ENCODE measurements at regions not wholly inside any gene's neighbourhood (a gene's known extent, or its start where the extent isn't known, plus 50 kb on each side); places are given as distances from the start of the nearest gene placed in this dataset.
A peak's percentile ranks its signal among the peaks of the same experiment; 100 is the strongest.

GRCh38 chr9:107119735-107120134 is 163.3 kb upstream of the RAD23B start:
- DNase-seq = no peak

- no peak for DNase-seq
Observed at GRCh38 chr9:107123389-107123788, 159.7 kb upstream of the RAD23B start.

- no peak for DNase-seq
Observed at GRCh38 chr9:107127608-107128007, 155.5 kb upstream of the RAD23B start.

- no peak for DNase-seq
Observed at GRCh38 chr9:107131108-107131799, 151.8 kb upstream of the RAD23B start.

DNA sequence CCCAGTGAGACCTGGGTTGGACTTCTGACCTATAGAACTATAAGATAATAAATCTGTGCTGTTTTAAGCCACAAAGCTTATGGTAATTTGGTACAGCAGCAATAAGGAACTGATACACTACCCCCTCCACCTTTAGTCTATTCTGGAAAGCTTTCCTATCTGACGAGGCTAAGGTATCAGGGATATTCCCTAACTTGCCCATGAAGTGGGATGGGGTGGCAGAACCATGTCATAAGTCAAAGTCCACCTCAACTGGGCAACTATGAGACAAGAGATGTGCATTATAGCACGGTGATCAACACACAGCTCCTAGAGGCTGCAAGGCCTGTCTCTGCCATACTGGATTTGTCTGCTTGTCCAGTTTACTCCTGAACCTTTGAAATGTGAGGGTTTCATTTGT is 146.8 kb upstream of the RAD23B start:
- DNase-seq = no peak

DNA sequence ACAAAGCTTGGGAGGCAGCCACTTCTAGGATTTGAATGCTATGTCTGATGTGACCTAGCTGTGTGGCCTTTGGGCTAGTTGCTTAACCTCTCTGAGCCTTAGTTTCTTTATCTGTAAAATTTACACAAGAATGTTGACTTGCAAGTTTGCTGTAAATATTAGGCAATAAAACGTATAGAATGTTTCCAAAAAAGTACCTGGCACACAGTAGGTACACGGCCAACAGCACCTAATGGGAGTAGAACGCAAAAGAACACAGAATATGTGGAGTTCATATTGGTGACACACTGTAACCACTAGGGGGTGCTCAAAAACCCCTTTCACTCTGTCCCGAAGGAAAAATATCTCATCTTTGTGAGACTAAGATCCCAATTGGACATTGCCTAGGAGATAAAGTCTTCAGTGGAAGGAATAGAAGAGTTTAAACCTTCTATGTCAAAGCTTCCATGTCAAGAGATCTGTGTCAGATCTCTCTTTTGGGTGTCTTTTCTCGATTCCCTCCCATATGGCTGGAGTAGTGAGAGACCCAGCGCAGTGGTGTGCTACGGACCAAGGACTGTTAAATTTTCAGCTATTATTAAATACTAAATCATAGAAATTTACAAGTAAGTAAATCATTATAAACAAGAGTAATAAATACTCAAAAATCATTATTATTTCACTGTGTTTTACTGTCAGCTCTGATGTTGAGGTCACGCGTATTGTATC is 145.4 kb upstream of the RAD23B start:
- peak; percentile 51 for DNase-seq

GRCh38 chr9:107138261-107138992 is 144.7 kb upstream of the RAD23B start:
- no peak for DNase-seq

DNA sequence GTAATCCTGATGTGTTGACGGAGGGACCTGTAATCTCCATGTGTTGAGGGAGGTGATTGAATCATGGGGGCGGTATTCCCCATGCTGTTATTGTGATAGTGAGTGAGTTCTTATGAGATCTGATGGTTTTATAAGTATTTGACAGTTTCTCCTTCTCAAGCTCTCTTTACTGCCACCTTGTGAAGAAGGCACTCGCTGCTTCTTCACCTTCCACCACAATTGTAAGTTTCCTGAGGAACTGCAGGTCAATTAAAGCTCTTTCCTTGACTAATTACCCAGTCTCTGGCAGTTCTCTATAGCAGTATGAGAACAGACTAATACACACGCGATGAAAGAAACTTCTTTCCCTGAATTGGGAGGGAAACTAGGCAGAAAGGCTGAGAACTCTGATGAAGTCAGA is 141.1 kb upstream of the RAD23B start:
- DNase-seq = peak; percentile 33

DNA sequence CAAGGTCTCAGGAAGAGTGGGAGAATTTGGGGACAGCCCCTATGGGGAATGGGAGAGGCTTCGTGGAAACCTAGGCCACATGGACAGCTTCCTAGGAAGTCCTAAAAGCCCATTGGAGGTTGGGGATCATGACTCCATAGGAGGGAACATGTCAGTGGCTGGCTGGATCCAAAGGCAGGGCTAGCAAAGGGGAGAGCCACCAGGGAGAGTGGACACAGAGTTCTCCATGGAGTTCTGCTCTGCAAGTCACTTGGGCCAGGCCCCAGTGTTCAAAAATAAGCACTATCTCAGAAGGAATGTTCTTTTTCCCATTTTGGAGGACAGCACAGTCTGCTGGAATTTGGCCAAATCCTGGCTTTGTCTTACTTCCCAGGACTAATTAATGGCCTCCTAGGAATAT is 140.6 kb upstream of the RAD23B start:
- DNase-seq = peak; percentile 7

- DNase-seq = no peak
Observed at GRCh38 chr9:107142896-107143603, 140.0 kb upstream of the RAD23B start.

DNA sequence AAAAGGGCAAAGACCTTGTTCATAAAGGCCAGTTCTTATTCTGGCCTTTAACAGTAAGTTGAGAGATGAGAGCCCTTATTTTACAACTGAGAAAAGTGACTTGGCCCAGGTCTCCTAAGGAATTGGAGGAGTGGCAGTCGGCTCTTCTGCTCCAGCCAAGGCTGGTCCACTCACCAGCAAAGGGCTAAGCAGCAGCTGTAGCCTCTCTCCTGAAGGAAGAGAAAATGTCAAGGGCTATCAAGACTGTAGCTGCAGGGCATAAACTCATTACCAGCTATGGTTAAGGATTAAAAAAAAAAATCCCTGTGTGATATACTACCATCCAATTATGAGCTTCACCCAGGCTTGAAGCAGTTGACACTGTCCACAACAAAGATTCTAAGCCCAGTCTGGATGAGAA is 138.6 kb upstream of the RAD23B start:
- DNase-seq = no peak

GRCh38 chr9:107147134-107147533 is 135.9 kb upstream of the RAD23B start:
- no peak for DNase-seq

GRCh38 chr9:107148216-107148615 is 134.9 kb upstream of the RAD23B start:
- DNase-seq = no peak

GRCh38 chr9:107149756-107150155 is 133.3 kb upstream of the RAD23B start:
- DNase-seq = no peak

- DNase-seq = no peak
Observed at GRCh38 chr9:107153336-107153735, 129.7 kb upstream of the RAD23B start.

- DNase-seq = no peak
Observed at GRCh38 chr9:107154291-107154690, 128.8 kb upstream of the RAD23B start.

DNA sequence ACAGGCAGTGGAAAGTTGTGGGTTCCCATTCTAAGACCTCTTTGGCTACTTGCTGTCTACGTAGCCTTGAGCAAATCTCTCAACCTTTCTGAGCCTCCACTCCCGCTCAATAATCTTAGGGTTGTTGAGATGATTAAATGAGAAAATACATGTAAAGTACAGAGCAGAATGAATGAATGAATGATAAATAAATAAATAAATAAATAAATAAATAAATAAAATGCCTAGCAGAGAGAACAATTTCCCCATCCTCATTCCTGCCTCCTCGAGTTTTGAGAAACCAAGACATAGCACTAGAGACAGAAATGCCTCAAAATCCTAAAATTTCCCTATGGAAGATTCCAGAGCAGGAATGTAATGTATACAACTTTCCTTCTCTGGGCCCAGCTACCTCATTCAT is 128.3 kb upstream of the RAD23B start:
- no peak for DNase-seq

DNA sequence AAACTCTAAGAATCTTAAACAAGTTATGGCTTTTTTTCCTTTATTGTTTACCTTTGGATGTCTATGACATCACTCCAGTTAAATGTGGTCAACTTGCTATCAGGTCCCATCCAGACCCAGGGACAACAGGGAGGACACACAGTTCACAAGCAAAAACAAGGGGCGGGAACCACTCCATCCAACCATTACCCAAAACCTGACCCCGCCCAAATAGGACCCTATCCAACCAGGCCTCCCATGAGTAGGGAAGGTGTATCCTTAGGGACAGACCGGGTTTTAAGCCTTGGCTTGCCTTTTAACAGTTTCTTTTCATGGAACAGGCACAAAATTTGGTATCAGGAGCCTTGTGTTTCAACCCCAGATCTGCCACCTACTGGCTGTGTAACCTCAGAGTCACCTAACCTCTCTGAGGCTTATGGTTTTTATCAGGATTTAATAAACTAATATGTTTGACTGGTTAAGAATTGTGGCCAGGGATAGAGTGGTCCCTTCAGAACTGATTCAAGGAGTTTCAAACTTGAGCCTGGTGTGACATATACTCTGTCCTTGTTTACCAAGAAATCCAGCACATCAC is 127.7 kb upstream of the RAD23B start:
- no peak for DNase-seq

GRCh38 chr9:107158321-107158720 is 124.8 kb upstream of the RAD23B start:
- peak; percentile 12 for DNase-seq

DNA sequence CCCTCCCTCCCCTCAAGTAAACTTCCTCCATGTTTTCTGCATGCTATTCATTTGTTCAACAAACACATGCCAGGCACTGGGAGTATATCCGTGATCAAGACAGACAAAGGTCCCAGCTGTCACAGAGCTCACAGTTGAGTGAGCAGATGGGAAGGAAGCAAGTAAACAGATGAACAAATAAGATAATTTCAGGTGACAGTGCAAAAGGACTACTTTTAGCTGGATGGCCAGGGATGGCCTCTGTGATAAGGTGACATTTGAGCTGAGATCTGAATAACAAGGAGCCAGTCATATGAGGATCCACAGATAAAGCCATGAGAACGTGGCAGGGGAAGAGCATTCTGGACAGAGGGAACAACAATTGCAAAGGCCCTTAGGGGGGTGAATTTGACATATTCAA is 121.7 kb upstream of the RAD23B start:
- DNase-seq = no peak

- DNase-seq = no peak
Observed at GRCh38 chr9:107163370-107163769, 119.7 kb upstream of the RAD23B start.

DNA sequence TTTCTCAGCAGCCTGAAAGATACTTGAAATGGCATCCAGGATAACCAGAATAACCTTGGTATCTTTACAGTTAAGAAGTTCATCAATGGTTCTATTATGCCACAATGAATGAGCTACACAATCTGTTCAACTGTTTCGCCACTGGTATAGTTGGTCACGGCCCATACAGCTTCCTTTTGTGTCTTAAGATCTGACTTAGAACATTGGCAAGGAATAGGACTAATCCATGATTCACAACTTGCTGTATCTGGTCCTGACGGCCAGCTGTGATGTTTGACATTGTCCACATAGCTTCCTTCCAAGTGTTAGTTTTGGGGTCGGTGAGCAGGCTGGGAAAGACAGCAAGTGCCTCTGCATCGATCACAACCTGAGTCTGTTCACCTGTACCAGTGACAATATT is 113.3 kb upstream of the RAD23B start:
- no peak for DNase-seq

GRCh38 chr9:107170801-107171200 is 112.3 kb upstream of the RAD23B start:
- no peak for DNase-seq
